Lower lobe of right lung (tissue), 2 donors: ENCODE measurements at regions not wholly inside any gene's neighbourhood (a gene's known extent, or its start where the extent isn't known, plus 50 kb on each side); places are given as distances from the start of the nearest gene placed in this dataset.

Experiments used
- ATAC-seq, 2 donors: fragments of 200-7000 bp; cut with Tn5 transposase; one replicate each; pipeline ENCODE4 v1.9.1; 2020 to 2022; ENCODE audit warnings: mild to moderate bottlenecking in 2 of 2, moderate library complexity in 2 of 2
- DNase-seq: peaks from one replicate; pipeline ENCODE4 v3.0.0-alpha.2; 2020
- H3K27ac ChIP-seq: fragments of 200-600 bp; one replicate; pipeline ENCODE4 v1.8.0; 2022
- H3K27me3 ChIP-seq: fragments of 200-600 bp; one replicate; pipeline ENCODE4 v1.8.0; 2022; ENCODE audit warnings: low read depth
- H3K36me3 ChIP-seq: fragments of 200-600 bp; one replicate; pipeline ENCODE4 v1.8.0; 2022; ENCODE audit warnings: mild to moderate bottlenecking
- H3K4me1 ChIP-seq: fragments of 200-600 bp; one replicate; pipeline ENCODE4 v1.8.0; 2022
- H3K4me3 ChIP-seq: fragments of 200-600 bp; one replicate; pipeline ENCODE4 v1.8.0; 2022; ENCODE audit warnings: mild to moderate bottlenecking
- H3K9me3 ChIP-seq: fragments of 200-600 bp; one replicate; pipeline ENCODE4 v1.8.0; 2022
- CTCF ChIP-seq: fragments of 200-600 bp; IDR thresholded peaks from one replicate; pipeline ENCODE4 v1.8.0; 2022; ENCODE audit warnings: antibody characterized with exemption, mild to moderate bottlenecking
- intact Hi-C: fragments of 100-400 bp; cut with DNase I; formaldehyde crosslinking; loops from one replicate; pipeline ENCODE4 v1.11.0; 2022
- donor health status: DM: no; HTN: yes; CAD: no; lungs with severe emphysema.

- intact Hi-C loops: no loop called here
- Histone ChIP-seq H3K36me3 (no peaks in the 10 kb centered on the region), H3K4me3 (no peak overlapping the region), H3K27me3 (no peaks in the 10 kb centered on the region), H3K9me3 (peaks cover 5% of the 10 kb centered on the region), H3K27ac (no peak overlapping the region), H3K4me1 (no peaks in the 10 kb centered on the region)
- ATAC-seq: no peak
- TF ChIP-seq CTCF: no peak
- DNase-seq: no peak
These were observed 266.6 kb upstream of the PITRM1 start for GRCh38 chr10:3439183-3439582.

- Histone ChIP-seq H3K4me3 (no peak overlapping the region), H3K27me3 (no peaks in the 10 kb centered on the region), H3K9me3 (peaks cover 5% of the 10 kb centered on the region), H3K36me3 (no peaks in the 10 kb centered on the region), H3K27ac (no peak overlapping the region), H3K4me1 (no peaks in the 10 kb centered on the region)
- intact Hi-C loops: no loop called here
- DNase-seq (no peak), ATAC-seq (peak in 1 of 2 donors; percentile 69)
- TF ChIP-seq CTCF: no peak
These were observed 266.0 kb upstream of the PITRM1 start for GRCh38 chr10:3438606-3439005.

- no peaks in the 10 kb centered on the region for H3K27me3 ChIP-seq
- TF ChIP-seq CTCF: no peak
- intact Hi-C loops: no loop called here
- H3K4me3 ChIP-seq: no peak overlapping the region
- H3K9me3 ChIP-seq: peaks cover 5% of the 10 kb centered on the region
- H3K27ac ChIP-seq: no peak overlapping the region
- H3K36me3 ChIP-seq: no peaks in the 10 kb centered on the region
- no peaks in the 10 kb centered on the region for H3K4me1 ChIP-seq
- no peak for ATAC-seq
- no peak for DNase-seq
These were observed 263.1 kb upstream of the PITRM1 start for GRCh38 chr10:3435671-3436070.

GRCh38 chr10:3433988-3434387 is 261.4 kb upstream of the PITRM1 start:
- DNase-seq (no peak), ATAC-seq (no peak)
- no peak overlapping the region for H3K27ac ChIP-seq
- no peak for TF ChIP-seq CTCF
- H3K27me3 ChIP-seq: no peaks in the 10 kb centered on the region
- H3K4me1 ChIP-seq: no peaks in the 10 kb centered on the region
- peaks cover 2% of the 10 kb centered on the region for H3K9me3 ChIP-seq
- no peak overlapping the region for H3K4me3 ChIP-seq
- intact Hi-C loops: no loop called here
- H3K36me3 ChIP-seq: no peaks in the 10 kb centered on the region

- Histone ChIP-seq H3K27ac (no peak overlapping the region), H3K4me3 (no peak overlapping the region), H3K36me3 (no peaks in the 10 kb centered on the region), H3K27me3 (no peaks in the 10 kb centered on the region), H3K9me3 (no peaks in the 10 kb centered on the region), H3K4me1 (no peaks in the 10 kb centered on the region)
- DNase-seq: no peak
- TF ChIP-seq CTCF: no peak
- no peak for ATAC-seq
- intact Hi-C loops: no loop called here
These were observed 260.5 kb upstream of the PITRM1 start for GRCh38 chr10:3433131-3433530.
